Left ventricle myocardium inferior (tissue), 1 donor: ENCODE measurements at regions not wholly inside any gene's neighbourhood (a gene's known extent, or its start where the extent isn't known, plus 50 kb on each side); places are given as distances from the start of the nearest gene placed in this dataset.
"Not testable (repeated sequence)": the region's sequence is repeated elsewhere in the genome, so short reads cannot be mapped to it uniquely, and the experiment has no call there.

Source experiments
- DNase-seq: peaks from one replicate; pipeline ENCODE4 v3.0.0-alpha.2; 2020
- H3K27ac ChIP-seq: fragments of 200-600 bp; replicated peaks from 2 replicates; pipeline ENCODE4 v1.8.0; 2021
- H3K27me3 ChIP-seq: fragments of 200-600 bp; 2 replicates; pipeline ENCODE4 v1.8.0; 2021; ENCODE audit warnings: low read depth
- H3K36me3 ChIP-seq: fragments of 200-600 bp; 2 replicates; pipeline ENCODE4 v1.8.0; 2021
- H3K4me1 ChIP-seq: fragments of 200-600 bp; 2 replicates; pipeline ENCODE4 v1.8.0; 2021
- H3K4me3 ChIP-seq: fragments of 200-600 bp; 2 replicates; pipeline ENCODE4 v1.8.0; 2021; ENCODE audit warnings: mild to moderate bottlenecking, moderate library complexity
- H3K9me3 ChIP-seq: fragments of 200-600 bp; replicated peaks from 2 replicates; pipeline ENCODE4 v1.8.0; 2021
- CTCF ChIP-seq: fragments of 200-600 bp; IDR thresholded peaks from 2 replicates; pipeline ENCODE4 v1.8.0; 2021; ENCODE audit warnings: antibody characterized with exemption, mild to moderate bottlenecking, borderline replicate concordance
- intact Hi-C: fragments of 100-400 bp; cut with micrococcal nuclease; formaldehyde crosslinking; loops from one replicate; pipeline ENCODE4 v1.11.0; 2022
- donor health status: DM: no; HTN: yes; CAD: no; lungs with severe emphysema.

DNA sequence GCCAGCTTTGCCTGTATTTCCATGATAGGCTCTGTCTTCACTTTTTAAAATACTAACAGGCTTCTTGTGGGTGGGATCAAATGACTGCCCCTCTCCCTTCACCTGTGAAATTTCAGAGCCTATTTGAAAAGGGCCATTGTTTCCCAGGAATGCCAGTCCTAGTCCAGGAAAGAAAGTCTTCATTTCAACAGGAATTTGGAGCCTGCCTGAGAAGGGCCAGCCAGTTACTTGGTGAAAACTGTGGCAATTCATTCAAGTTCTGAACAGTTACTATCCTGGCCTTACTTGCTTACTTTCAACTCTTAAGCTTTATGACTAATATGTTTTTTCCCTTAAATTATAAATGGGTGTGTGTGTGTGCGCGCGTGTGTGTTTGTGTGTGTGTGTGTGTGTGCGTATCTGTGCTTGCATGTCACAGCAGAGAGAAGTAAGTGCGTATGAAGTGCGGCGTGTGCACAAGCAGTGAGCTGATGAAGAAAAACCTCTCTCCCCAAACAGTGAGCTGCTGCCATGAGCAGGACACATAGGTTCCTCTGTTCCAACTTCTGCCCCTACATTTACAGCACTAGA is 67.5 kb upstream of the RNPC3 start:
- H3K9me3 ChIP-seq: no peaks in the 10 kb centered on the region
- no peak for DNase-seq
- no peaks in the 10 kb centered on the region for H3K27me3 ChIP-seq
- intact Hi-C loops: no loop called here
- H3K4me1 ChIP-seq: no peaks in the 10 kb centered on the region
- H3K4me3 ChIP-seq: no peak overlapping the region
- no peaks in the 10 kb centered on the region for H3K36me3 ChIP-seq
- no peak for TF ChIP-seq CTCF
- H3K27ac ChIP-seq: no peak overlapping the region

GRCh38 chr1:103448560-103448959 is 76.9 kb upstream of the RNPC3 start:
- H3K36me3 ChIP-seq: no peaks in the 10 kb centered on the region
- no peaks in the 10 kb centered on the region for H3K27me3 ChIP-seq
- TF ChIP-seq CTCF: no peak
- no peak for DNase-seq
- no peak overlapping the region for H3K4me3 ChIP-seq
- no peaks in the 10 kb centered on the region for H3K4me1 ChIP-seq
- intact Hi-C loops: no loop called here
- no peak overlapping the region for H3K27ac ChIP-seq
- H3K9me3 ChIP-seq: no peaks in the 10 kb centered on the region

GRCh38 chr1:103447471-103447870 is 78.0 kb upstream of the RNPC3 start:
- no peak for TF ChIP-seq CTCF
- intact Hi-C loops: no loop called here

GRCh38 chr1:103441342-103441741 is 84.2 kb upstream of the RNPC3 start:
- H3K27me3 ChIP-seq: no peaks in the 10 kb centered on the region
- no peak for TF ChIP-seq CTCF
- H3K4me3 ChIP-seq: no peak overlapping the region
- no peaks in the 10 kb centered on the region for H3K9me3 ChIP-seq
- H3K4me1 ChIP-seq: no peaks in the 10 kb centered on the region
- no peaks in the 10 kb centered on the region for H3K36me3 ChIP-seq
- DNase-seq: no peak
- intact Hi-C loops: no loop called here
- no peak overlapping the region for H3K27ac ChIP-seq

More at GRCh38 chr1:103447471-103447870, 78.0 kb upstream of the RNPC3 start:
- Histone ChIP-seq H3K27ac (no peak overlapping the region), H3K36me3 (no peaks in the 10 kb centered on the region), H3K27me3 (no peaks in the 10 kb centered on the region), H3K4me3 (no peak overlapping the region), H3K9me3 (no peaks in the 10 kb centered on the region), H3K4me1 (no peaks in the 10 kb centered on the region)
- no peak for DNase-seq

- intact Hi-C loops, H3K4me1 ChIP-seq, DNase-seq, H3K27me3 ChIP-seq, H3K36me3 ChIP-seq, H3K27ac ChIP-seq, H3K9me3 ChIP-seq, H3K4me3 ChIP-seq: not testable (repeated sequence)
Observed at GRCh38 chr1:103436568-103437100, 88.9 kb upstream of the RNPC3 start.

- H3K27me3 ChIP-seq: no peaks in the 10 kb centered on the region
- no peaks in the 10 kb centered on the region for H3K36me3 ChIP-seq
- no peaks in the 10 kb centered on the region for H3K4me1 ChIP-seq
- no peak for DNase-seq
- intact Hi-C loops: no loop called here
- H3K9me3 ChIP-seq: peaks cover 2% of the 10 kb centered on the region
- no peak overlapping the region for H3K27ac ChIP-seq
- no peak for TF ChIP-seq CTCF
- H3K4me3 ChIP-seq: no peak overlapping the region
Observed at GRCh38 chr1:103435443-103435842, 90.1 kb upstream of the RNPC3 start.
